SK-MEL-5 (cell line): ENCODE measurements at regions not wholly inside any gene's neighbourhood (a gene's known extent, or its start where the extent isn't known, plus 50 kb on each side); places are given as distances from the start of the nearest gene placed in this dataset.

Experiments used
- DNase-seq: peaks from one replicate; pipeline ENCODE4 v3.0.0-alpha.2; 2016; ENCODE audit warnings: low read depth, low spot score
- in situ Hi-C: cut with HindIII; loops from 2 replicates; pipeline ENCODE4 v1.10.0; 2016; ENCODE audit warnings: low sequenced_read_pairs, high pct_unique_total_duplicates, low pct_unique_long_range_greater_than_20kb

DNA sequence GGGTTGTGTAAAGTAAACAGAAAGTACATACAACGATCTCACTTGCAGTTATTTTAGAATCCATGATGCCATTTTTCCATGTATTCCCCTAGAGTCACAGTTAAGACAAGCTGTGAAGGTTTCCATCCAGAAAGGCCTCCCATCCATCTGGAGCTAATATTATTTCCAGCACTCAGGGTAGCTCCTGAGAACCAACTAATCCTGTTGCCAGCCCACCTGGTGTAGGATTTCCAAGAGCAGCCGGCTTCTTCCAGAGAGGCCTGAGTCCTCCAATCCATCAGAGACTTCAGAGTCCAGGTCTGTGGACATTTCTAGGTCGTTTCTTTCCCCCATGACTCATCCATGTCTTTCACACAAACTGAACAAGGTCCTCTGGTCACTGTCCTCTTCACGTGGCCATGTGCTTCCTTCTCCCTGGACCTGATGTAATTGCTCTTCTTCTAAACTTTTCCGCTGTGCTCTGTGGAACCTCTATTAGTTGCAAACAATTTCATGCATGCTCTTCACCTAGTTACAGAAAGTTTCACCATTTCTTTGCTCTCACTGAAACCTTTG, 270.3 kb upstream of the TMTC4 start:
- DNase-seq: no peak
- in situ Hi-C loops: no loop called here

DNA sequence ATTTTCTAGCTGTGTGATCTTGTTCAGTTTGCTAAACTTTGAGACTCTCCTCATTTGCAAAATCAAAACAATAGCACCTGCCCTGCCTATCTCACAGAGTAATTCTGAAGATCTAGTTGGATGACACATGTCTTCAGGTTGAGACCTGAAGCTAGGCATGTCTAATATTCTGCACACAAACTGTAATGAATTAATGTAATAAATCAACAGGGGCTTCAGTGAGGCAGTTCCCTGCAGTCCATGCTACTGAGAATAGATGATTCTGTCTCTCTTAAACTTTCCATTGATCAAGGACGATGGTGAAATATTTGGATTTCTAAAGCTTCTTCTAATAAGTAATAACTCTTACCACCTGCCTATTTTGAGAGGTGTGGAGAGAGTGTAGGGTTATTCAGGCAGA, 268.1 kb upstream of the TMTC4 start:
- in situ Hi-C loops: no loop called here
- no peak for DNase-seq

DNA sequence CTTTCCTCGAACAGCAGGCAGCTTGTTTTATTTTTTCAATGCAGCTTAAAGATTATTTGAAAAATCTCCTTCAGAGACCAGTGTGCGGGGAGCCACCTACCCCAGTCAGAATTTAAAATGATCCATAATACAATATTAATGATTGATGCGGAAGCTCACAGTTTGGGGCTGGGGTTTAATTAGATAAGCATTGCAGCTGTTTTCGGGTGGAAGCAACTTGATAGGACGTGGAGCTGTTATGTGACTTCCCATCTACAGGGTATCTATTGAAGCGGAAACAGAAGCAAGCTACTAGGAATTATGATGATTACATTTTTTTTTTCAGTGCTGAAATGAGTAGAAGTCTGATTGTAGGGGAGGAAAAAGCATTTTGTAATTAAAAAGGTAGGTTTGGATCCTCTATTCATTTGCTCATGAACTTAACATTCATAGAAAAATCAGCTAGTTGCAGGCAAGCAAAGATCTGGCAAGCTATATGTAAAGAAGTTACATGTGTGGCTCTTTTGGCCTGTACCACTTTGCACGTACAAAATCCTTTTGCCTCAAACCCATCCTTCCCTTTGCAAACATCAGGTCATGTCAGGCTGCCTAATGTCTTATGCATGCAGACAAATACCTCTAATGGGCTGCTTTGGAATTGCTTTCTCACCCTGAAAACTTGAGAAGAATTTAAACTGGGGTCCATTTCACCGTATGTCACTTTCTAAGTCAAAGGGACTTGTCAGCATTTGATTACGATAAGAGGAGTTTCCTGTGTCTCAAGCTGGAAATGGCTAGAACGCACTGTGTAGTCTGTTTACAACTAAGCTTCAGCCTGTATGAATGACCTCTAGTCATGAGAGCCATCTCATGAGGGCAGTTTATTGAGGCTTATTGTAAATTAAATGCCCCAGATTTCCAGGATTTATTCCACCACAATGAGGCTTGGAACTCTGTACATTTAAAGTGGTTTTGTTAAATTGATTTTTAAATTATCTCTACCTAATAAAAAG, 267.1 kb upstream of the TMTC4 start:
- DNase-seq: peak; percentile 17
- in situ Hi-C loops: no loop called here

DNA sequence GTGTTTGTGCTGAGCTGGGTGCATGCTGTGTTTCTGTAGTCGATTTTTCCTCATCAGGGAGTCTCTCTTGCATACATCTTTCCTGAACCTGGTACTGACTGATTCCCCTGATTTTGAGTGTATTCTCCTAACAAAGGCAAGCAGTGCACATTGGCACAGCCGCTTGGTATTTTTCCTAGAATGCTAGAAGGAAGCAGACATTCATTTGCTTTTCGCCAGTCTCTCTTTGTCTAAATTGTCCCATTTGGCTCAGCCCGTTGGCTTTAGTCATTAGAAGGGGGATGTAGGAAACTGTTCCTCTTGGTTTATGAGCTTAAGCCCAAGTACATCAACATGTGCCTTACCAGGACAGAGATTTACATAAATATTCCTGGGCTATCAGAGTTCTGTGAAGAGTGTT, 266.1 kb upstream of the TMTC4 start:
- no peak for DNase-seq
- in situ Hi-C loops: no loop called here

DNA sequence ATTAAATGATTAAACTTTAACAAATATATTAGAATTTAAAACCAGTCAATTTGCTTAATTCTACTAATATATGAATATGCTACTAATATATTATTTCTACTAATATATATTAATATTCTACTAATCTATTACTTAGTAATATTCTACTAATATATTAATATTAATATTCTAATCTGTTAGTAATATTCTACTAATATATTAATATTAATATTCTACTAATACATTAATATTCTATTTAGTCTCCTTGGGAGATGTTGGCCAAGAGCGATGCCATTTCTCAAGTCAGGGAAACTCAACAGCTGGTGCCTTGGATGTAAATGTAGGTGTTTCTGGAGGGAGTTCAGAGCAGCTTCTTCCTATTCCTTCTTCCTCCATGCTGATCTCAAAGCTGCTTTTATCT, 259.2 kb upstream of the TMTC4 start:
- in situ Hi-C loops: no loop called here
- no peak for DNase-seq

DNA sequence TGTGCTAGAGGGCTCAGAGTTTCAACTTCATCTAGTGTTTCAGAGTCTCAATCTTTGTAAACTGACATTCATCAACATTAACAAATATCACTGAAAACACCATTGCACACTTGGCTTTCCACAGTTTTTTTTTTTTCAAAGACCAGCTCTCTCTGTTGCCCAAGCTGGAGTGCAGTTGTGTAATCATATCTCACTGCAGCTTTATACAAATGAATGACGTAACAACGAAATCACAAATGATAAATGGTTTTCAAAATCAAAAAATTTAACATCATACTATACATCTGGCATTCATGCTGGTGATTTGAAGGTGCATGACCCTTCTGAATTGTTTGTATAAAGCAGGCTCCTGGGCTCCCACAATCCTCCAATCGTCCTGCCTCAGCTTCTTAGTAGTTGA, 248.0 kb upstream of the TMTC4 start:
- in situ Hi-C loops: no loop called here
- no peak for DNase-seq

DNA sequence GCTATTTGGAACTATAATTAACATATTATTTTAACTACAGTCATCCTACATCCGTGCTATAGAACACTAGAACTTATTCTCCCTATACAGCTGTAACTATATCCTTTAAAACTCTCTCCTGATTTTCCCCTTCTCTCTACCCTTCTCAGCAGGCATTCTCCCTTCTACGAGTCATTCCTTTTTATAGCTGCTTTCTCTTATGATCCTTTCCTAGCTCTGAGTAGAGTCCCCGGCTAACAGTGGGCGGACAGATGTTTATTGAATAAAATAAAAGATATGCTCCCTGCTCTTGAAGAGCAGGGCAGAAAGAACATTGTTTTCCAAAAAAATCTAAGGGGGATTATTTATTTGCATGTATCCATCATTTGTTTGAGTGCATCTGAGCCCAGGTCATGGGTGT, 246.5 kb upstream of the TMTC4 start:
- in situ Hi-C loops: no loop called here
- no peak for DNase-seq

DNA sequence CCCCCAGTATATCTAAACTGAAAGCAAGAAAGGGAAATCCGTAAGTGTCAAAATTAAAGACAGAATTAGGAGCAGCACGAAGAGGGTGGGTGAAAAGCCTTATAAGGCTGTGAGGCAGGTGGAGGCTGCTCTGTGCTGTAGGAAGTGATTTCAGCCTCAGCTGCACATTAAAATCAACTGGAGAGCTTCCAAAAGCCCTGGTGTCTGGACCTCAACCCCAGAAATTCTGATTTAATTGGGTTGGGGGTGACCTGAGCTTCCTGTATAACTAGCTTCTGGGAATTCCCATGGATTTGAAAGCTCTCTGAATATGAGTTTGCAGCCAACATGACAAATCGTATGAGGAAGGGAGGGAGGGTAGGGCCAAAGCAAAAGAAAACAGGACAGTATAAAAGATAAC, 242.4 kb upstream of the TMTC4 start:
- in situ Hi-C loops: no loop called here
- no peak for DNase-seq

DNA sequence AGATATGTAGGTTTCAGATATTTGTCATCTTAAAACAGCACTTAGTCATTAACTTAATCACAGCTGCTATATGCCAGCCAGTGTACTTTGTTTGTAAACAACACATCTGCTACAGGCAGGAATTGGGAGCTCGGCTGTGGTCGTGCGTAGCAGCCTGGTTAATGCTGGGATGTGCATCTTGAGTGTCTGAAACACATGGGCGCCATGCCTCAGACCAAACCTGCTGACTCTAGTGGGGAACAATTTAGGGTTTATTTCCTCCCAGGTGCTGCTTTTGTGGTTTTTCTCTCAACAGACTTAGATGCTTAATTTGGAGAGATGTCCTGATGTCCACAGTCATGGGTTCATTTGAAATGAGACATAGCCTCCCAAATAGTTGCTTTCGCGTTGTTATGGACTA, 238.5 kb upstream of the TMTC4 start:
- no peak for DNase-seq
- in situ Hi-C loops: no loop called here

DNA sequence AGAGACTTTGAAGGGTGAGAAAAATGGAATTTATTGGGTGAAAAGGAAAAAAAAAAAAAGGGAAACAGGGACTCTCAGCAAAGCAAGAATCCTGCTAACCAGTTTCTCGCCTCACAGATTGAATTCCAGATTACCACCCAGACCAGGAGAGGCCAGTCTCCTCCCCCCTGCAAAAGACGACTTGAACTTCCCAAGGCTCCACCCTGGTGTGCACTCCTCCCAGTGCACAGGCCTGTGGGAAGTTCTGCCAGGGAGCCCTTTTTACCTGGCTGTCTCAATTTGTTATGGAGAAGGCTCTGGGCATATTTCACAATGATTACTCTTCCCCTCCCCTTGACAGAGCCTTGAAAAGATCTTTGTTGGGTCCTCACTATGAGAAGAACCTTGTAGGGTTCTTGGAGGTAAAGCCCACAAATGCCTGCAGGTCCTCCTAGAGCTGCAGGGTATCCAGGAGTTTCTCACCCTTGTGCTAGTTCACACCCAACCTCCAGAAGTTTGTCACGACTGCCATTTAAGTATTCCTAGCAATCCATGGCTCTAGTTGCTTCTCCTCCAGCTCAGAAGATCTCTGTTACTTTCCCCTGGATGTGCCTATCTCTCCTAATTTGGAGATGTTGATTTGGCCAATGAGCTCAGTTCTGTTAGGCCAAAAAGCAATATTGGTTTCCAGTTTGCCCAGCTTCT, 229.8 kb upstream of the TMTC4 start:
- in situ Hi-C loops: no loop called here
- no peak for DNase-seq

DNA sequence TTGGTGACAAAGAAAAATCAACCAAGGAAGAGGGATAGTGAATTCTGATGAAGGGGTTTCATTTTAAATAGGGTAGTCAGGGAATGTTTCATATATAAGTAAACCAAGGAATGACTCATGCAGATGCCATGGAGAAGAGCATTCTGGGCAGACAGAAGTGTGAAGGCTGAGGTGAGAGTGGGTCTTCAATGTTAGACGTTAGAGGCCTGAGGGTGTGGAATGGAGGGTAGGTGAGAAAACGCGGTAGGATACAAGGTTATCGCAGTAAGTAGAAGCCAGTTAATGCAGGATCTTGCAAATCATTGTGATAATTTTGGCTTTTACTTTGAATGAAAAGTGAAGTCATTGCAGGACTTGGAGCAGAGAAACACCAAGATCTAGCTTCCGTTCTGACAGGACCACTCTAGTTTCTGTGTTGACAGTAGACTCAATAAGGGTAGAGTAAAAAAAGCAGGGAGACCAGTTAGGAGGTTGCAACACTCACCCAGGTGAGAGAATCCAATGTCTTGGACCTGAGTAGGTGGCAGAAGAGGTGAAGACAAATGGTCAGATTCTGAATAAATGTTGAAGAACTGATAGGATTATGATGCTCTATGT, 225.2 kb upstream of the TMTC4 start:
- in situ Hi-C loops: no loop called here
- DNase-seq: no peak

DNA sequence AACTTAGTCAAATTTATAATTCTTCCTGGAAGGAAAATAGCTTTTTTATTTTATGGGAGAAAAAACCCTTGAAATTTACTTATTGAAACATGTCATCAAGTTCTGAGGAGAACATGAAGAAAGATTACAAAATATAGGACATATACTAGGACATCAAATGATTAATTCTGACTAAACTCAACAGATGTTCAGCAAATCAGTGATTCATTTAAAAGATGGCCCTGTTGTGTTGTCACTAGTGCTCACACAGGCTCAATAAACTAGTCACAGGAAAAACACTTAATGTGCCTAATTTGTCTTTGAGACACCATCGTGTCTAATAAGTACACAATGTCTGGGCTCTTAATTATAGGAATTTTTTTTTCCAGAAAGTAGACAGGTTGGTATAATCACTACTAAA, 223.8 kb upstream of the TMTC4 start:
- no peak for DNase-seq
- in situ Hi-C loops: no loop called here

DNA sequence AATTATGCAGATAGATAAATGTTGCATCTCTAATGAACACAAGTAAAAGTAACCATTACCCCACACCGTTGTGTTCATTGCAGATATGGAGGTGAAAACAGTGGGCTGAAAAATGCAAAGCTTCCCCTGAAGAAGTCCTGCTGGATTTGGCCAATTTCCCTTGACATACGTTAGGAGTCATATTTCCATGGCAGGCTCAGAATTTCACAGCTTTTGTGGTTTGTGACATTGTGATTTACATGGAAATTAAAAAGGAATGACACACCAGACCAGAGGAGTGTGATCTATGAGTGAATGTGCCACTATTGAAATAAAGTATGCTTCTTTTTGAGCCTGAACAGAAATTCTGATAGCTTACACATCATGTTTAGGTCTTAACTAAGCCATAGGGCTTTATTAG, 221.1 kb upstream of the TMTC4 start:
- in situ Hi-C loops: no loop called here
- DNase-seq: no peak

DNA sequence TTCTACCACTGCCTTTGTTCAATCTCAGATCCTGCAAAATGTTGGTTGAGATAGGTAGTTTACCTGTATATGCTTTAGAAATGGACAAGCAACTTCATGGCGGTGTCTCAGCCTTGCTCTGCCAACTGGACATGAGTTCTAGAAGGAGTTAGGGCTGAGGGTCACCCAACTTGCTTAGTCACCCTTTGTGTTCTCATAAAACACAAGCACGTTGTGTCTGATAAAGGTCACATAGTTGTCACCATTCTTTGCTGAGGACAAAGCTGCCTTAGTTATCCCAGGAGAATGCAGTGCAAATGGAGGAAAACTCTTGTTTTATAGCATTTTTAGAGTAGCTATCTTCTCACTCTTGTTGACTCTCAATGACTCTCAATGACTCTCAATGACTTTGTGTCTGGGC, 218.4 kb upstream of the TMTC4 start:
- in situ Hi-C loops: no loop called here
- DNase-seq: peak; percentile 41

DNA sequence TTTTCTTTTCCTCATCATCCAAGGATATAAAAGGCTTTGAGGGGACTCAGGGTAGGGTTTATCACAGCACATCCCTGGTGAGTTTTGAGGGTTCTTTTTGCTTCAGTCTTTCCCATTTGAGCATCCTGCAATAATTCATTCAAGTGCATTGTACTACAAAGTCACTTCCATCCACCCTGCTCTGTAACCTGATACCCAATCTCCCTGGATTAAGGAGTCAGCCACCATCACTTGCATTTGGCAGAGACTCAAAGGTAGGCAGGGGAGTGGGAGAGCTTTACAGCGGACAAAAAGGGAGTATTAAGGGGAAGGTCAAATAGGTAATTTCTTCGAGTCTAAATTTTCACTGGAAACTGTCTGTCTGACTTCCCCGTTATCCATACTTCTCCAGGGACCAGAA, 216.1 kb upstream of the TMTC4 start:
- in situ Hi-C loops: no loop called here
- DNase-seq: no peak

DNA sequence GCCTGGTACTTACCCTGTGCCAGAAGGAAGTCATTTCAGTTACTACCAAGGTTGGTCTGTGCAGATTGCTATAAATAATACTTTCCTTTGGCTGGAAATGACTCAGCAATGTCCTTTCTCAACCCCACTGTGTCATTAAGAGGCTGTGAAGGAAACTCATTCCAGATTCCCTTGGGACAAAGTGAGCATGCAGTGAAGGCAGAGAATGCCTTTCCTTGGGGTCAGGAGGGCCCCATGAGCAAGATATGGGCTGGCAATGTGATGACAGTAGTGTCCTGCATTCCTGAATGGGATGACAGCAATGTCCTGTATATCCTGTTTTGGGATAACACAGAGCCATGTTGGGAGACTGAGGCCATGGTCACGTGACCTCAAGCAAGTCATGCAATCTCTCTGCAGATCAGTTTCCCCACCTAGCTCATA, 213.1 kb upstream of the TMTC4 start:
- in situ Hi-C loops: no loop called here
- DNase-seq: peak; percentile 4

DNA sequence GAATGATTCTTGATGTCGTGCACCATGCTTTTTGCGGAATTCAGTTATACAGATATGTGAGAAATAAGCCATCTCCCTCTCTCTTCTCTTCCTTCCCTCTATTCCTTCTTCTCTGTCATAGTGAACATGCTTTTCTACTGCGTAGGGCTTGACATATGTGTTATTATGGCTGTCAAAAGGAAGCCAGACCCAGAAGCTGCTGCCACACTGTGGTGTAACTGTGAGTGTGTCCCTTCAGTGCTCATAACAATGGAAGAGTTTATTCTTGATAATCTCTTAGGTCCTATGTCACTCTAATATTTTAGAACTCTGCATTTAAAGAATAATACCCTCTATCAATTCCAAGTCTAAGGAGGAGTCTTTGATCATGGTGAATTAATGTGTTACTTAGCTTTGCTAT, 208.9 kb upstream of the TMTC4 start:
- peak; percentile 8 for DNase-seq
- in situ Hi-C loops: no loop called here

DNA sequence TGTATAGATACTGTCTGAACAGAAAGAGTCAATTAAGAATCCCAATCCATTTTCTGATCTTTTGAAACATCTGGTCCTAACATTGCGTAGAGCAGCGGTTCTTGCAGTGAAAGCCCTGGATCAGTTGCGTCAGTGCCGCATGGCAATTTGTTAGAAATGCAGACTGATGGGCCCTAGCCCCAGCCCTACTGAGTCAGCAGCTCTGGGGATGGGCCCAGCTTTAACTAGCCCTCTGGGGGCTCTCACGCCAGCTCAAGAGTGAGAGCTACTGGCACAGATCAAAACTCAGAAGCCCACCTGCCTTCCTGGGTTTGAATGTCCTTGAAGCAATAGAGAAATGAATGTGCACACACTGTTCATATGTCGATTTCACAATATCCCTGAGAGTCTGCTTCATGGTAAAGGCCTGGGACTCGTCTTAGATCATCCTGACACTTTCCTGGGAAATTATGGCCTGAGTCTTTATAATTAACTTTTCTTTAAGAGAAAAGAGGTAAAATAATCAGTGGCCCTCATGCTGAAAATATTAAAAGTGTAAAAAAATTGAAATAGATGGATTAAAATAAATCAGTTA, 206.8 kb upstream of the TMTC4 start:
- DNase-seq: no peak
- in situ Hi-C loops: no loop called here
